ENCODE measurements at regions not wholly inside any gene's neighbourhood (a gene's known extent, or its start where the extent isn't known, plus 50 kb on each side); places are given as distances from the start of the nearest gene placed in this dataset.

GRCh38 chrX:39012621-39013111 lies 211.4 kb downstream of the MID1IP1 start:
- TF ChIP-seq POLR2A (IDR thresholded peaks at IDR 0.05; ENCODE audit: low read depth, low read length): no peak
- TF ChIP-seq RFX5 (IDR thresholded peaks at IDR 0.05; ENCODE audit: low read depth, low read length): no peak
- TF ChIP-seq, protein P1, sequence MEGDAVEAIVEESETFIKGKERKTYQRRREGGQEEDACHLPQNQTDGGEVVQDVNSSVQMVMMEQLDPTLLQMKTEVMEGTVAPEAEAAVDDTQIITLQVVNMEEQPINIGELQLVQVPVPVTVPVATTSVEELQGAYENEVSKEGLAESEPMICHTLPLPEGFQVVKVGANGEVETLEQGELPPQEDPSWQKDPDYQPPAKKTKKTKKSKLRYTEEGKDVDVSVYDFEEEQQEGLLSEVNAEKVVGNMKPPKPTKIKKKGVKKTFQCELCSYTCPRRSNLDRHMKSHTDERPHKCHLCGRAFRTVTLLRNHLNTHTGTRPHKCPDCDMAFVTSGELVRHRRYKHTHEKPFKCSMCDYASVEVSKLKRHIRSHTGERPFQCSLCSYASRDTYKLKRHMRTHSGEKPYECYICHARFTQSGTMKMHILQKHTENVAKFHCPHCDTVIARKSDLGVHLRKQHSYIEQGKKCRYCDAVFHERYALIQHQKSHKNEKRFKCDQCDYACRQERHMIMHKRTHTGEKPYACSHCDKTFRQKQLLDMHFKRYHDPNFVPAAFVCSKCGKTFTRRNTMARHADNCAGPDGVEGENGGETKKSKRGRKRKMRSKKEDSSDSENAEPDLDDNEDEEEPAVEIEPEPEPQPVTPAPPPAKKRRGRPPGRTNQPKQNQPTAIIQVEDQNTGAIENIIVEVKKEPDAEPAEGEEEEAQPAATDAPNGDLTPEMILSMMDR (conservative IDR thresholded peaks at IDR 0.05; ENCODE audit: low read depth, low read length): no peak
- no peak for TF ChIP-seq RCOR1 (IDR thresholded peaks at IDR 0.05; ENCODE audit: insufficient replicate concordance, low read length)
- no peak for TF ChIP-seq CEBPB (IDR thresholded peaks at IDR 0.05; ENCODE audit: low read depth, low read length)
- TF ChIP-seq, protein P2, sequence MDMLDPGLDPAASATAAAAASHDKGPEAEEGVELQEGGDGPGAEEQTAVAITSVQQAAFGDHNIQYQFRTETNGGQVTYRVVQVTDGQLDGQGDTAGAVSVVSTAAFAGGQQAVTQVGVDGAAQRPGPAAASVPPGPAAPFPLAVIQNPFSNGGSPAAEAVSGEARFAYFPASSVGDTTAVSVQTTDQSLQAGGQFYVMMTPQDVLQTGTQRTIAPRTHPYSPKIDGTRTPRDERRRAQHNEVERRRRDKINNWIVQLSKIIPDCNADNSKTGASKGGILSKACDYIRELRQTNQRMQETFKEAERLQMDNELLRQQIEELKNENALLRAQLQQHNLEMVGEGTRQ (IDR thresholded peaks at IDR 0.05; ENCODE audit: low read depth, low read length): no peak
- TF ChIP-seq MAZ (IDR thresholded peaks at IDR 0.05; ENCODE audit: borderline replicate concordance, low read depth, low read length): no peak

All from IMR-90 (cell line).